GM19043 (cell line): ENCODE measurements at regions not wholly inside any gene's neighbourhood (a gene's known extent, or its start where the extent isn't known, plus 50 kb on each side); places are given as distances from the start of the nearest gene placed in this dataset.
"Not testable (repeated sequence)": the region's sequence is repeated elsewhere in the genome, so short reads cannot be mapped to it uniquely, and the experiment has no call there.

Source experiments
- ATAC-seq: cut with Tn5 transposase; IDR thresholded peaks from one replicate; pipeline ENCODE4 v1.9.1; 2021; ENCODE audit warnings: low read depth; ENCODE audit not compliant: unreplicated experiment

GRCh38 chr14:105851716-105852377 is 325.5 kb downstream of the TMEM121 start:
- no peak for ATAC-seq

- ATAC-seq: no peak
Observed at GRCh38 chr14:105852378-105853088, 326.1 kb downstream of the TMEM121 start.

GRCh38 chr14:105853089-105853906 is 326.9 kb downstream of the TMEM121 start:
- no peak for ATAC-seq

GRCh38 chr14:105853907-105854599 is 327.7 kb downstream of the TMEM121 start:
- ATAC-seq: no peak

- ATAC-seq: no peak
Observed at GRCh38 chr14:105854600-105855245, 328.3 kb downstream of the TMEM121 start.

GRCh38 chr14:105855246-105855892 is 329.0 kb downstream of the TMEM121 start:
- no peak for ATAC-seq

- no peak for ATAC-seq
Observed at GRCh38 chr14:105855893-105856675, 329.7 kb downstream of the TMEM121 start.

- ATAC-seq: no peak
Observed at GRCh38 chr14:105856676-105857219, 330.4 kb downstream of the TMEM121 start.

GRCh38 chr14:105857220-105857825 is 330.9 kb downstream of the TMEM121 start:
- ATAC-seq: no peak

- no peak for ATAC-seq
Observed at GRCh38 chr14:105857826-105858675, 331.7 kb downstream of the TMEM121 start.

- no peak for ATAC-seq
Observed at GRCh38 chr14:105858676-105859025, 332.3 kb downstream of the TMEM121 start.

- ATAC-seq: not testable (repeated sequence)
Observed at GRCh38 chr14:105859073-105859716, 332.8 kb downstream of the TMEM121 start.

GRCh38 chr14:105859717-105860614 is 333.6 kb downstream of the TMEM121 start:
- no peak for ATAC-seq

- no peak for ATAC-seq
Observed at GRCh38 chr14:105860615-105861580, 334.5 kb downstream of the TMEM121 start.

- no peak for ATAC-seq
Observed at GRCh38 chr14:105861985-105862465, 335.6 kb downstream of the TMEM121 start.
